ENCODE measurements at regions not wholly inside any gene's neighbourhood (a gene's known extent, or its start where the extent isn't known, plus 50 kb on each side); places are given as distances from the start of the nearest gene placed in this dataset.

DNA sequence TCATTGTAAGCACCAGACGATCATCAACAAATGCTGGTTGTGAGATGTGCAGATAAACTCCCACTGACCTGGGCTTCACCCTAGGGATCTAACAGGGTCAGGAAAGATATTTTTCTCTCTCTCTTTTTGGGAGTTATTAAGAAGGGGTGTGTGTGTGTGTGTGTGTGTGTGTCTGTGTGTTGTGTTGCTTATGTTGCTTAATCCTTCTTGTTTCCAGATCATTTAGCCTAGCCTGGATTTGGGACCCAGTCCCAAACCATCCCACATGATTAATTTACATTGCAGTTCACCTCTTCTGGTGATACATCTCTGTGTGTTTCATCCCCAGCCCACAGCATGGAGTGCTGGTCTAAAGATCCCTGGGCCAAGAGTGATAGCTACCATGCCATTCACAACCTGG lies 122.8 kb upstream of the IPO9 start:
- TF ChIP-seq EZH2 (IDR thresholded peaks at IDR 0.05; ENCODE audit: insufficient read depth, poor library complexity, severe bottlenecking) (no peak), EZH2phosphoT487 (IDR thresholded peaks at IDR 0.05; ENCODE audit: insufficient read depth, low read depth) (no peak)

Measured in GM23248 (cell line).